GM23338 (cell line): ENCODE measurements at regions not wholly inside any gene's neighbourhood (a gene's known extent, or its start where the extent isn't known, plus 50 kb on each side); places are given as distances from the start of the nearest gene placed in this dataset.

Experiments used
- ATAC-seq: fragments of 200-7000 bp; cut with Tn5 transposase; 3 replicates; pipeline ENCODE4 v1.9.1; 2020
- DNase-seq: peaks from one replicate; pipeline ENCODE4 v3.0.0-alpha.2; 2015; ENCODE audit warnings: low spot score
- H2AFZ ChIP-seq: fragments of 200-600 bp; sonication (generic); 2 replicates; pipeline ENCODE4 v1.8.0; 2016; ENCODE audit warnings: antibody characterized with exemption, mild to moderate bottlenecking, moderate library complexity
- H3F3A ChIP-seq: fragments of 200-600 bp; sonication (generic); replicated peaks from 2 replicates; pipeline ENCODE4 v1.8.0; 2017; ENCODE audit warnings: antibody characterized with exemption, mixed run types, low read depth
- H3K27ac ChIP-seq: fragments of 200-600 bp; sonication (generic); 2 replicates; pipeline ENCODE4 v1.6.1; 2016; ENCODE audit warnings: low read depth
- H3K27me3 ChIP-seq: fragments of 200-600 bp; sonication (generic); 2 replicates; pipeline ENCODE4 v1.8.0; 2016; ENCODE audit warnings: mild to moderate bottlenecking, mixed run types, moderate library complexity; ENCODE audit not compliant: insufficient read depth
- H3K36me3 ChIP-seq: fragments of 200-600 bp; sonication (generic); 2 replicates; pipeline ENCODE4 v1.8.0; 2016; ENCODE audit warnings: mild to moderate bottlenecking; ENCODE audit not compliant: insufficient read depth
- H3K4me1 ChIP-seq: fragments of 200-600 bp; sonication (generic); 2 replicates; pipeline ENCODE4 v1.8.0; 2016; ENCODE audit warnings: mild to moderate bottlenecking, moderate library complexity; ENCODE audit not compliant: insufficient read depth
- H3K4me2 ChIP-seq: fragments of 200-600 bp; sonication (generic); 2 replicates; pipeline ENCODE4 v1.7.1; 2017; ENCODE audit warnings: mixed run types
- H3K4me3 ChIP-seq: fragments of 200-600 bp; sonication (generic); 2 replicates; pipeline ENCODE4 v1.6.1; 2016; ENCODE audit warnings: mixed run types
- H3K79me2 ChIP-seq: fragments of 200-600 bp; sonication (generic); replicated peaks from 2 replicates; pipeline ENCODE4 v1.8.0; 2017; ENCODE audit warnings: mild to moderate bottlenecking; ENCODE audit not compliant: insufficient read depth
- H3K9me2 ChIP-seq: fragments of 200-600 bp; sonication (generic); 2 replicates; pipeline ENCODE4 v1.8.0; 2017; ENCODE audit not compliant: insufficient read depth
- H4K20me1 ChIP-seq: fragments of 200-600 bp; sonication (generic); replicated peaks from 2 replicates; pipeline ENCODE4 v1.8.0; 2017; ENCODE audit warnings: mild to moderate bottlenecking; ENCODE audit not compliant: insufficient read depth
- H3K27ac Mint-ChIP-seq: 2 replicates; pipeline ENCODE4 v1.8.0; 2020; ENCODE audit warnings: inconsistent platforms, mild to moderate bottlenecking, moderate library complexity, mixed read lengths
- H3K27me3 Mint-ChIP-seq: 3 replicates; pipeline ENCODE4 v1.8.0; 2022; ENCODE audit warnings: low read depth, mild to moderate bottlenecking, moderate library complexity, mixed read lengths, inconsistent platforms; ENCODE audit not compliant: insufficient read depth, poor library complexity
- H3K36me3 Mint-ChIP-seq: 3 replicates; pipeline ENCODE4 v1.8.0; 2021; ENCODE audit warnings: low read depth, mild to moderate bottlenecking, inconsistent platforms, moderate library complexity, mixed read lengths
- H3K4me1 Mint-ChIP-seq: 3 replicates; pipeline ENCODE4 v1.8.0; 2020; ENCODE audit warnings: mild to moderate bottlenecking, inconsistent platforms, mixed read lengths
- H3K4me3 Mint-ChIP-seq: 3 replicates; pipeline ENCODE4 v1.8.0; 2021; ENCODE audit warnings: moderate library complexity, mild to moderate bottlenecking, inconsistent platforms, mixed read lengths
- H3K9me3 Mint-ChIP-seq: 3 replicates; pipeline ENCODE4 v1.8.0; 2020; ENCODE audit warnings: moderate library complexity, mild to moderate bottlenecking, inconsistent platforms, mixed read lengths
- CREB1 ChIP-seq: fragments of 250-450 bp; sonication (Bioruptor Pico); IDR thresholded peaks from 2 replicates; pipeline ENCODE4 v1.5.0; 2020; ENCODE audit warnings: low read depth, mild to moderate bottlenecking, moderate library complexity
- CTCF ChIP-seq, 2 experiments: fragments of 200-600 bp in 1 of 2; sonication (generic) in 1 of 2; conservative IDR thresholded peaks; 2 replicates each; pipeline versions ENCODE4 v1.5.1 to v1.6.1; 2016 to 2017; ENCODE audit warnings: antibody characterized with exemption in 2 of 2, low read depth in 2 of 2, mild to moderate bottlenecking in 2 of 2, moderate library complexity in 1 of 2
- ETS1 ChIP-seq: IDR thresholded peaks from 2 replicates; pipeline ENCODE4 v1.6.1; 2016; ENCODE audit warnings: antibody characterized with exemption
- EZH2 ChIP-seq: fragments of 200-600 bp; sonication (generic); IDR thresholded peaks from one replicate; pipeline ENCODE4 v1.8.0; 2017; ENCODE audit warnings: antibody characterized with exemption, mild to moderate bottlenecking, low read depth; ENCODE audit not compliant: unreplicated experiment
- EZH2phosphoT487 ChIP-seq: fragments of 200-600 bp; sonication (generic); IDR thresholded peaks from one replicate; pipeline ENCODE4 v1.8.1; 2018; ENCODE audit warnings: antibody characterized with exemption; ENCODE audit not compliant: unreplicated experiment
- JUNB ChIP-seq: IDR thresholded peaks from one replicate; pipeline ENCODE4 v1.6.1; 2016; ENCODE audit warnings: antibody characterized with exemption; ENCODE audit not compliant: unreplicated experiment
- NANOG ChIP-seq: IDR thresholded peaks from 2 replicates; pipeline ENCODE4 v1.6.1; 2016; ENCODE audit warnings: antibody characterized with exemption, borderline replicate concordance
- POLR2AphosphoS5 ChIP-seq: IDR thresholded peaks from 2 replicates; pipeline ENCODE4 v1.6.1; 2016; ENCODE audit warnings: antibody characterized with exemption, low read depth
- REST ChIP-seq: IDR thresholded peaks from one replicate; pipeline ENCODE4 v1.6.1; 2018; ENCODE audit warnings: antibody characterized with exemption; ENCODE audit not compliant: unreplicated experiment
- STAT1 ChIP-seq: IDR thresholded peaks from one replicate; pipeline ENCODE4 v1.6.1; 2016; ENCODE audit warnings: antibody characterized with exemption; ENCODE audit not compliant: unreplicated experiment
- ZNF114 ChIP-seq: fragments of 250-450 bp; sonication (Bioruptor Pico); IDR thresholded peaks from 2 replicates; pipeline ENCODE4 v1.5.0; 2020; ENCODE audit warnings: mild to moderate bottlenecking, moderate library complexity
- ZNF331 ChIP-seq: fragments of 250-450 bp; sonication (Bioruptor Pico); IDR thresholded peaks from 2 replicates; pipeline ENCODE4 v1.5.0; 2020; ENCODE audit warnings: low read depth, mild to moderate bottlenecking, moderate library complexity
- ZNF462 ChIP-seq: fragments of 250-450 bp; sonication (Bioruptor Pico); IDR thresholded peaks from 2 replicates; pipeline ENCODE4 v1.5.0; 2020; ENCODE audit warnings: mild to moderate bottlenecking, moderate library complexity

GRCh38 chr4:129788486-129788885 lies 692.5 kb downstream of the C4orf33 start:
- no peak overlapping the region for H3K27ac ChIP-seq
- no peaks in the 10 kb centered on the region for H3K27me3 Mint-ChIP-seq
- no peaks in the 10 kb centered on the region for H3K4me1 ChIP-seq
- no peaks in the 10 kb centered on the region for H4K20me1 ChIP-seq
- H3K27me3 ChIP-seq = no peaks in the 10 kb centered on the region
- H3K4me3 Mint-ChIP-seq = no peak overlapping the region
- no peak overlapping the region for H3K4me3 ChIP-seq
- no peak overlapping the region for H3K4me2 ChIP-seq
- H3K36me3 ChIP-seq = no peaks in the 10 kb centered on the region
- TF ChIP-seq CTCF (conservative IDR thresholded peaks at IDR 0.05; ENCODE audit: low read depth in 2 of 2) (no peak), EZH2phosphoT487 (no peak), ETS1 (no peak), REST (no peak), JUNB (no peak), EZH2 (no peak), ZNF114 (CRISPR knock-in tag) (no peak), STAT1 (no peak), POLR2AphosphoS5 (no peak), CREB1 (CRISPR knock-in tag) (no peak), ZNF331 (CRISPR knock-in tag) (no peak), ZNF462 (CRISPR knock-in tag) (no peak), NANOG (no peak)
- H3K4me1 Mint-ChIP-seq = no peaks in the 10 kb centered on the region
- no peaks in the 10 kb centered on the region for H3K9me3 Mint-ChIP-seq
- H3F3A ChIP-seq = no peaks in the 10 kb centered on the region
- H3K27ac Mint-ChIP-seq = no peak overlapping the region
- H3K36me3 Mint-ChIP-seq = no peaks in the 10 kb centered on the region
- DNase-seq (no peak), ATAC-seq (no peak)
- H2AFZ ChIP-seq = no peak overlapping the region
- no peaks in the 10 kb centered on the region for H3K9me2 ChIP-seq
- no peaks in the 10 kb centered on the region for H3K79me2 ChIP-seq
